ENCODE measurements at regions not wholly inside any gene's neighbourhood (a gene's known extent, or its start where the extent isn't known, plus 50 kb on each side); places are given as distances from the start of the nearest gene placed in this dataset.

GRCh38 chr12:24608637-24609285 lies 340.1 kb downstream of the BCAT1 start (continued):
- TF ChIP-seq HIC2 (CRISPR knock-in tag; IDR thresholded peaks at IDR 0.05; ENCODE audit: low read depth) (no peak), SNAPC5 (CRISPR knock-in tag; IDR thresholded peaks at IDR 0.05; ENCODE audit: borderline replicate concordance) (no peak)

- no peaks in the 10 kb centered on the region for H4K20me1 ChIP-seq (ENCODE audit: insufficient read depth, low read length)
- H3K4me3 ChIP-seq (replicated peaks in 1 of 3; ENCODE audit: insufficient read depth in 1 of 3, low read depth in 2 of 3, low read length in 3 of 3), result no peak overlapping the region
- no peak overlapping the region for H3K9ac ChIP-seq (ENCODE audit: insufficient read depth, low read depth, low read length)
- H2AFZ ChIP-seq (ENCODE audit: low read length), result no peak overlapping the region
- WGBS (ENCODE audit: low lambda C conversion rate), result 75% methylated on average over 1 of the region's 1 CpG
- H3K36me3 ChIP-seq (replicated peaks in 1 of 2; ENCODE audit: control insufficient read depth in 1 of 2, insufficient read depth in 2 of 2, low read length in 2 of 2), result no peaks in the 10 kb centered on the region
- ATAC-seq (no peak), FAIRE-seq (no peak), DNase-seq (ENCODE audit: low spot score) (no peak)
- no peaks in the 10 kb centered on the region for H3K9me3 ChIP-seq (ENCODE audit: low read length)
- POLR2A ChIA-PET, result no interaction called here
- H3K4me1 ChIP-seq (ENCODE audit: insufficient read depth, low read length), result no peaks in the 10 kb centered on the region
- no TSS peak for BruUV-seq (replicated peaks)
- intact Hi-C loops (cut with micrococcal nuclease; ENCODE audit: unreplicated experiment) (no loop called here), in situ Hi-C loops (cut with HindIII; ENCODE audit: extremely low pct_ligation_motif_present, low pct_unique_long_range_greater_than_20kb) (no loop called here)
- H3K79me2 ChIP-seq (ENCODE audit: insufficient read depth, low read length), result no peaks in the 10 kb centered on the region
- no peak overlapping the region for H3K27ac ChIP-seq (ENCODE audit: extremely low read length, insufficient read depth, low read length)
- H3K27me3 ChIP-seq (ENCODE audit: control insufficient read depth in 1 of 2, insufficient read depth in 2 of 2, low read length in 2 of 2), result no peaks in the 10 kb centered on the region
- no peak overlapping the region for H3K4me2 ChIP-seq (ENCODE audit: low read depth, low read length)
- no peak for TF ChIP-seq YEATS4 (CRISPR knock-in tag; IDR thresholded peaks at IDR 0.05; ENCODE audit: borderline replicate concordance)
- TF ChIP-seq ZNF274 (CRISPR knock-in tag; IDR thresholded peaks at IDR 0.05), result no peak
- no peak for TF ChIP-seq XBP1 (CRISPR knock-in tag; IDR thresholded peaks at IDR 0.05)
- no peak for TF ChIP-seq CREM (IDR thresholded peaks at IDR 0.05)
- no peak for TF ChIP-seq CREM (CRISPR knock-in tag; IDR thresholded peaks at IDR 0.05)
- no peak for TF ChIP-seq PAXIP1 (CRISPR knock-in tag; conservative IDR thresholded peaks at IDR 0.05)
- TF ChIP-seq NFKB2 (CRISPR knock-in tag; IDR thresholded peaks at IDR 0.05; ENCODE audit: borderline replicate concordance), result no peak
- TF ChIP-seq CEBPB (IDR thresholded peaks at IDR 0.05; ENCODE audit: borderline replicate concordance, low read depth, low read length), result no peak
- no peak for TF ChIP-seq ZNF747 (CRISPR knock-in tag; IDR thresholded peaks at IDR 0.05; ENCODE audit: borderline replicate concordance)
- CTCF ChIA-PET (ENCODE audit: low intra/inter-chr PET ratio, low total read pairs), result no interaction called here
Measured at GRCh38 chr12:24608108-24608507, 340.8 kb downstream of the BCAT1 start.

All from HepG2 (cell line).